ENCODE measurements at regions not wholly inside any gene's neighbourhood (a gene's known extent, or its start where the extent isn't known, plus 50 kb on each side); places are given as distances from the start of the nearest gene placed in this dataset.

DNA sequence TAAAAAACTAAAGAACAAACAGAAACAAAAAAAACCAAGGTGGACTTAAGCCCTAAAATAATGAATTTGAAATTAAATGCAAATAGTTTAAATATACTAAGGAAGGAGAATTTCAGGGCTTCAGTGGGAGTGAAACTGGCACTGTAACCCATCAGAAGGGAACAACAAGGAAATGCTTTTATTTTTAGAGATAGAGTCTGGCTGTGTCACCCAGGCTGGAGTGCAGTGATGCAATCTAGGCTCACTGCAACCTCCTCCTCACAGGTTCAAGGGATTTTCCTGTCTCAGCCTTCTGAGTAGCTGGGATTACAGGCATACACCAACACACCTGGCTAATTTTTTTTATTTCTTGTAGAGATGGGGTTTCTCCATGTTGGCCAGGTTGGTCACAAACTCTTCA lies 625.2 kb upstream of the CDH8 start:
- no peak for DNase-seq

DNA sequence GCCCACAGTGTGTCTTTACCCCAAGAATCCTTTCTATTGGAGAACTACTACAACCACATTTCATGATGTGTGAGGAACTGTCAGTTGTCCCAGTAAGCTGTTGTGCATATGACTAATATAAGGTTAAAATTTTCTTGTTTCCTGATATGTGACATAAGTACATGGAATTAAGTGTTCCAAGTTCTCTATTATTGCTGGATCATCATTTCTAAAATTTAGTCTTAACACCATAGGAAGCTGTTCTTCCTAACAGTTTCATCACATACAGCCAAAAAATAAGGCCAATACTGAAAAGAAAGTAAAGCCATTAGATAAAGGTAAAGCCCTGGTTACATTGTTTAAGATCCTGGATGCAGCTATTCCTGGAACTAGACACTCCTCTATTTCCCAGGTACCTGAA lies 620.9 kb upstream of the CDH8 start:
- no peak for DNase-seq

DNA sequence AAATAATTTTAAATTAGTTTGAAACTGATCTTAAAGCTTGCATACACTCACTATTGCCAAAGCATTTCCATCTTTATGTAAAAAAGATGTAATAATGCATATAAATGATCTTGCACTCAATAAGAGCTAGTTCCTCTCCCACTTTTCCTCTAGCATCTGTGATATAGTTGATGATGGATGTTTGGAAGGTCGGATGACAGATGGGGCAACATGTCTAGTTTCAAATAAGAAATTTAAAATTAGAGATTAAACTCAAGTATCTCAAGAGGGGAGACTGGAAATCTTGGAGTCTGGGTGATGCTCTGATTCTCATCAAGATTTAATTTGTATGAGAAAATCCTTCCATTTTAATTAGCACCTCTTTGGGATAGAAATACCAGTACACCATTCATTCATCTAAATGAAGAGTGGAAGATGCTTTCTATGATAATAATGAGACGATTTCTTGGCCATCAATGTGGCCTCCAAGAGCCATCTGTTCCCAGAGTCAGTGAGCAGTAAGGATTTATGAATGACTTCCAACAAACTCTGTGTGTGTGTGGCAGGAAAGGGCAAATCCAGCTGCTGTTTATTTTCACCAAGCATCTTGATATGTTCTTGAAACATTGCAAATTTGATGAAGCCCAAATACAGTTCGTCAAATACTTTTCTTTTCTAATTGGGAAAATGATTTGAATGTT lies 616.3 kb upstream of the CDH8 start:
- DNase-seq, result no peak

DNA sequence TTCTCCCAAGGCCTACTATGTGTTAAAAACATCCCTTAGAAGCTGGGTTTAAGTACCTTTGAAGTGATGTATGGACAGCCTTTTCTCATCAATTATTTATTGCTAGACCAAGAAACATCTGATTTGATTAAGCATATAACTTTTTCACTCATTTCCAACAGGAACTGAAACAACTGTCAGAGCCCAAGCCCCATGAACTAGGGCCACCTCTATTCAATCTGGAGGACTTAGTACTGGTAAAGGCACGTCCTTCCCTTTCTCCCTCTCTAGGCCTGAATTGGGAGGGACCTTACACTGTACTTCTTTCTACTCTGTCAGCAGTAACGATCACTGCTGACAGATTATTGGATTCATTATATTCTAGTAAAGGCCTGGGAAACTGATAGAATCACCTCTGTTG lies 612.0 kb upstream of the CDH8 start:
- no peak for DNase-seq

DNA sequence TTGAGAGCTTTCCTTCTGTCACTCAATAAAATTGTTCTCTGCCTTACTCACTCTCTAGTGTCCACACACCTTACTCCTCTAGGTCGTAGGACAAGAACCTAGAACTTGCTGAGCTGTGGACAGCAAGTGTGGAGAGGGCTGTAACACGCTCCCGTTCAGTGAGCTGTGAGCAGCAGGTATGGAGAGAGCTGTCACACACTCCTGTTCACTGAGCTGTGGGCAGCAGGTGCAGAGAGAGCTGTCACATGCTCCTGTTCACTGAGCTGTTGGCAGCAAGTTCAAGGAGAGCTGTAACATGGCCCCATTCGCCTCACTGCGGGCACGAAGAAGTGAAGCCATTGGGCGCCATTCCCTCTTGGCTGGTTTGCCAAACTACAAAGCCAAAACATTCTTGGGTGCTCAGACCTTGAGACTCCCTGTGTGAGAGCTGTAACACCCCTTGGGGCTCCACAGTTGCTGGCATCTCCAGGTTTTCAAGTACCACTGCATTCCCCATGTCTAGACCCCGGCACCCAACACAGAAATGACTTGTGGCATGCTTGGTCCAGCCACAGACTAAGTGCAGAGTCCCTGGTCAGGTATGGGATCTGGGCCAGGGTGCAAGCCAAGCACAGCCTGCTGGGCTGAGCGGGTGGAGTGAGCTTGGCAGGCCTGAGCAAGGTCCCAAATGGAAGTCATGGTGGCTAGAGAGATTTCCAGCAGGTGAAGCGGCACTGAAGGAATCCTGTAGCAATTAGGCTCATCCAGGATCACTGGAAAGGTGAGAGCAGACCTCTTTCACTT lies 608.0 kb upstream of the CDH8 start:
- no peak for DNase-seq

DNA sequence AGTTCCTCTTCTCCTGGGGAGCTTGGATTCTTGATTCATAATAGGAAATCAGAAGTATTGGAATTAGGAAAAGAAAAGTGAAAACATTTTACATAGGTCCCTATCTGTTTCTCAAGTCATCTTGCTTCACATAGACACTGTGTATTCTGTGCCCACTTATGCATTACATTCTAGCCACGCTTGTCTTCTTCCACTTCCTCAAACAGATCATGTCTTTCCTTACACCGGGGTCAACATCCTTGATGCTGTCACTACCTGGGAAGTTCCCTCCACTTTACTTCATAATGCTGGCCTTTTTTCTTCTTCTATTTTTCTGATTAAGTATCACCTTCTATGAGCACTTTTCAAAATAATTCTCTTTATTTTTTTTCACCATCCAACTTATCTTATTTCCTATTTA lies 606.4 kb upstream of the CDH8 start:
- DNase-seq, result no peak

DNA sequence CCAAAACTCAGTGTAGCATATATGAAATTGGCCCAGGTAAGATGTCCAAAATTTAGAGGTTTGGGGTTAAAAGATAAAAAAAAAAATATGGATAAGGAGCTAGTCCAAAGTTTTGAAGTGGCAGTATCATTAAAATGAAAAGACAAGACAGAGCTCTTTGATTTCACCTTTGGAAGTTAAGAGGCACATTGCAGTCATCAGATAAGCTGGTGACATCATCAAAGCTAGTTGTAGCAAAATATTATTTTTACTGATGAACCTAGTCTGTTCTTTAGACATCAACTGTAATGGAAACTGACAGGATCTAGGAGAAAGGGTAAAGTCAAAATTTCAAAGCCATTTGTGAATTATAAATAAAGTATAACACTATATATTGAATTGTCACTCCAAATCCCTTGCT lies 603.7 kb upstream of the CDH8 start:
- DNase-seq, result no peak

DNA sequence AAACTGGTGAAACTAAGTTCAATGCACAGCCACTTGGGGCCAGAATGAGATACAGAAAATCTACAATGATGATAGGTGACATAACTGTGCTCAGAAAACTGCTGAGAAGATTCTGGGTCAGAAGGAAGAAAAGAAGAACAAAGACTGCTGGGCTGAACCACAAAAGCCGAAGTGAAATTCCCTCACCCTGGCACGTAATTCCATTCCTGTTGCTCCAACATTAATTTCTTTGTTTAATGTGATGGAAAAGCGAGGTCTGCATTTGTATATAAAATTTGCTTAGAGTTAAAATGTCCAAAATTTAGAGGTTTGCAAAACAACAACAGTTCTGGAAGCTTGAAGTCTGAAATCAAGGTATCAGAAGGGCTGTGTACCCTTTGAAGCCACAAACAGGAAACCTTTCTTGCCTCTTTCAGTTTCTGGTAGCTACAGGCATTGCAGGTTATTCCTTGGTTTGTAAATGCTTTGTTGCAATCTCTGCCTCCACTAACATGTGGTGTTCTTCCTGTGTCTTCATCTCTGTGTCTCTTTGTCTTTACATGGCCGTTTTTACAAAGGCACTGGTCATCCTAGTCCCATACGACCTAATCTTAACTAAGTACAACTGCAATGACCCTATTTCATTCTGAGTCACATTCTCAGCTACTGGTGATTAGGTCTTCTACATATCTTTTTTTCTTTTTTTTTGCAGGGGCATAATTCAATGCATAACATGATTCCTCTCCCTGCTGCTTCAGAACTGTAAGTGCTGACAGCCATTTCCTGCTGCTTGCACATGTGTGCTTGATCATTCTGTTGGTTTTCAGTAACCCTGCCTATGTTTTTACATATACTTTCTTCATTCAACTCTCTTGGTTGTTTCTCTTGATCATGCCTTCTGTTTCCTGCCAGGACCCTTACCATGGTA lies 603.0 kb upstream of the CDH8 start:
- DNase-seq, result no peak

DNA sequence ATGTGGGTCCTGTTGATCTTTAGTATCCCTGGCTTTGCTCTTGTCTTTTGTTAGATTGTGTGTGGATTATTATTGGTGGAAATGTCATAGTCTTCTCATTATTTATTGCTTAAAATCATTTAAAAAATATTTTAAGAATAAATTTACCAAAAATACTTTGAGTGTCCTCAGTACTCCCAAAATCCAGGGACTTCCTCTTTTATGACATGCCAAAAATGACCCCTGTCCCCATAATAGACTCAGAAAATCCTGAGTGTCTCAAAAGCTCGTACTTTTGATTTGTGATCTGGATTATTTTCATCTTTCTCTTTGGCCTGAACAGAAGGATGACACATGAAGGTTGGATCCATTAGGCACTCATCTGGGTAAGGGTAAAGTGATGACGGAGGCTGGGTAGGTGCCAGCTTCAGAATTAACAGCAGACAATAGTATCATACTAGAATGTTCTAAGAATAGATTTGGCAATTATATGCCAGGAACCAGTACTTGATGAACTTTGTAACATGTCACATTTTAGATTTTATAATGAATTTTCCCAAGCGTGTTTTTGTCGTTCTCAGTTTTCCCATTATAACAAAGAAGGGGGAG lies 602.2 kb upstream of the CDH8 start:
- DNase-seq, result no peak

DNA sequence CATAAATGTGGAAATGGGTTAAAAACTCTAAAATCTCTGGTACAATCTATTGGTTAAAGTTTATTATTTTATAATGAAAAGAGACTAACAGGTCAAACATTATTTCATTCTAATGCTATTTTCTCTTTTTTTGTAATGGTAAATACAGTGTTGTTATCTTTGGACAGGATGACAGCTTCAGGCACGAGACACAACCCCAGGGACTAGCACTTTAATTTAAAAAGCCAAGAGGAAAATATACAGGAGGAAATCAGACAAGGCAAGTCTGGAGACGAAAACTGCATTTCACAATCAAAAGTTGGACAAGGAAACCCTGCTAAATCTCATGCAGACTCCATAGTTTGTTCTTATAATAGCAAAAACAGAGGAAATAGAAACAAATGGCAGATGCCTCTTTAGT lies 589.1 kb upstream of the CDH8 start:
- no peak for DNase-seq

DNA sequence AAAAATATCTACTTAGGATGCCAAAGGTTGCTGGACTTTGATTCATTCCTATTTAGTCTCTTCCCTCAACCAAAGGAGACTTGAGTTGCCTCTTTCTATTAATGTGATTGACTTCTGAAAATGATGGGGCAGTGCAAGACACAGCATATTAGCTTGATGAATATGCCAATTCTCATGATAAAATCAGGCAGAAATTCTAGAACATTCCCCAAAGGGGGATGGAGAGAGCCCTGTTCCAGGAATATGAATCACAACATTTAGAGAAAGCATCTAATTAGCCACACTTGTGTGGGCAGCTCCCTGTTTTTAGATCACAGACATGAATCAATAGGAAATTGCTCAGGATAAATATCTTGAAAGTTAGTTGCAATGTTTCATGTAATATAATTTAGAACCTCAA lies 584.0 kb upstream of the CDH8 start:
- no peak for DNase-seq

DNA sequence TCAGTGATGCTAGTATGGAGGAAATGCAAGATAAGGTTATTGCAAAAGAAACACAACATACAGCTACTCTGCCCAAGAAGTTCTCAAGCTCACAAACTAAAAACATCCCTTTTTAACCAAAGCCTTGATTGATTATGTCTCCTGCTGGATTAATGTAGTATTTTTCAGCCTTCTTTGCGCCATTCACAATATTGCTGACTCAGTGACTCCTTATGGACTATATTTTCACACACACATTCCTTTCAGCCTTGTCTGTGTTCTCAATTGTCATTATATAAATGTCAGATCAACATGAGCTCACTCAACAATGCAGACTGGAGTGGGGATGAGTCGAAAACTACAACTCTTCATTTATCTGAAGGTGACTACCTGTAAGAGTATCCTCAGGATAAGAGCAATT lies 579.3 kb upstream of the CDH8 start:
- DNase-seq, result no peak

DNA sequence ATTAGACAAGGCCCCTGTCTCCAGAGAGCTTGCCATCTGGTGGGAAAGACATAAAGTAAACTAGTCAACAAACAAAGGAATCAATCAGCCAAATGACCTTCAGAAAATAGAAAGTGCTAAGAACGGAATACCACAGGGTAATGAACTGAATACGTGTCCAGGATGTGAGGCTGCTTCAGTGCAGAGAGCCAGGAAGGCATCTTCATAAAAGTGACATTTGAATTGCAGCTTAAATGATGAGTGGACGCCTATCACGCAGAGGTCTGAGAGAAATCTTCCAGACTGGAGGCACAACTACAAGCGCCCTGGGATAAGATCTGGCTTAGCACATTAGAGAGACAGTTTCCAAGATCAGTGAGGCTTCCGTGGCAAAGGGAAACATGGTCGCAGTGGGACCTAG lies 574.1 kb upstream of the CDH8 start:
- DNase-seq, result no peak

DNA sequence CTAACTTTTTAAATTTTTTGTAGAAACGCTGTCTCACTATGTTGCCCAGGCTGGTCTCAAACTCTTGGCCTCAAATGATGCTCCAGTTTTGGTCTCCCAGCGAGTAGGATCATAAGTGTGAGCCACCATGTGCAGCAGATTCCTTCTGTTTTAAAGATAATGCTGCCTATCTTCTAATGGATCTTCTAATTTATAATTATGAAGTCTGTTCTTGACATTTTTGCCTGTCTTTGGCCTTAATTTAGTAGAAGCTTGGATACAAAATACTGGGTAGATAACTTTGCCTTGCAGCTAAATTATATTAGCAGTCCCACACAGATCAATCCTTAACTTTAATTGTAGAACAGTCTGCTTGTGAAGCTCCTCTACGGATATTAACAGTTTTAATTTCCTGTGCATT lies 566.6 kb upstream of the CDH8 start:
- no peak for DNase-seq

DNA sequence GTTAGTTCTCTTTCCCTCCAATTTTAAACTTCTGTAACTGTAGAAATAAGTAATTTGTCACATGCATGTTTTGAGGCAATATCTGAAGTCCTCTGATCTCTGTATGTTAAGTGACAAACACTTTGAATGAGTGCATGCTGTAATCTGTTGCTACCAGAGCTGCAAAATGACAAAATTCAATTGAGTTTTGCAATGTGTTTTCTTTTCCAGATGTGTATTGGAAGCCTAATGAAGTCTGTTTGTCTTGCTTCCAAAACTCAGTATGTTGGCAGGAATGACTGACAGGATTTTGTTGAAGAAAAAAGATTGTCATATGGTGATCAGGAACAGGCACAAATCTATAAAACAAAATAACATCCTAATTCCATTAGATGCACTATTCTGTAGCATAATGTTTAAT lies 561.6 kb upstream of the CDH8 start:
- DNase-seq, result no peak

DNA sequence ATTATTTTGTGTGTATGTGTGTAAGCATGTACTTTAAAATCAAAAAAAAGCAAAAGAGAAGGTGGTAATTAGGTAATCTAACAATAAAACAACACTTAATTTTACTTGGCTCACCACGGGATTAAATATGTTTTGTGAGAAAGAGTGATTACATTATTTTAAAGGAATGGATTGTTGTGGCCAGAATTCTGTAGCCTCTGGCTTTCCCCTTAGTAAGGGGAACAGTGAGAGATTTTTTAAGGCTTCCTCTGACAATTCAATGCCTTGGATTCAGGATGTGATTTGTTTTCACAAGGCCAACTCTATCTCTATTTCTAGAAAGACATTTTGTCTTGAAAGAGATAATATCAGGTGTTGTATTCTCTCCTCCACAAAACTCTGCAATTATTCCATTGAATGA lies 560.3 kb upstream of the CDH8 start:
- DNase-seq, result no peak

DNA sequence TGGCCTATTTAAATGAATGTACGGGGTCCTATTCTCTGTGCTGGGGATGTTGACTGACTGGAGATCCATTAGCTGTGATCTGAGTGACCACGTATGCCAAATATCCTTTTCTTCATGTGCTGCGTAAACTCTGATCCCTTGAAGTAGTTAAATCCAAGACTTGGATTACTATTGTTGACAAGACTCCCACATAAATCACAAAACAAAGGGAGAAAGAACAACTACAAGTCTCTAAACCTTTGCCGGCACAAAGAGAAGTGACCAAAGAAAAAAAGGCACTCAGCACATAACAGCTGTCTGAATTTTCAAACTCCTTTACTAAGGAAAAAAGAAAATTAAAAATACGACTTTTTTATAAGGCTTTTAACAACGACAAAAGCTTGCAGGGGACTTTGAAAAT lies 559.9 kb upstream of the CDH8 start:
- DNase-seq, result no peak

DNA sequence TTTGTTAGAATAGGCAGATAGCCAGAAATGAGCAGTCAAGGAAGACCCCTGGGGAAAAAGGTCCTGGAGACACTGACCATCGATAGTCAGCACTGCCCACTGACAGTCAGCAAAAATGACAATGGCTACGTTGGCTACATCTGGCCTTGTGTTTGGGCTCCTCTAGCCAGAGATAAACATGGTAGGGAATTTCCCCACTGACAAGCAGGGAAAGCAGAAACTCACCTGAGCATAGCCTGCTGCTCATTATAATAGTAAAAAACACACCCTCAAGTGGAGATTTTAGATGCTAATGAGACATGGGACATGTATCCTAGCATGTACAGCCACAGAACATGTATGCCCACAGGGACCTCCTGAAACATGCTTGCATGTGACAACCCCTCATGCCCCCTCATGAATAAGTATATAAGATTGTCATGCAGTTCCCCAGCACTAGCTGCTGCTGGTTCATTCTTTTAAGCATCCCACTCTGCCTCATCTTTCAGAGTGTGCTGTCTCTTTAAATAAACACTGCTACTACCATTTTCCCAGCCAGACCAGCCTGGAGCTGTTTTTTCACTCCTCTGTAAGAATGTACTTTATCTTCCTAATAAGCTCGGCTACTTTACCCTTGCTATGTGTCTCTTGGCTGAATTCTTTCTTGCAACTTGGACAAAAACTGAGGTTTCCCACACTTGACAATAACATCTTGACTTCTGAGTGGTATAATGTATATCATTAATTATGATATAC lies 550.1 kb upstream of the CDH8 start:
- no peak for DNase-seq

DNA sequence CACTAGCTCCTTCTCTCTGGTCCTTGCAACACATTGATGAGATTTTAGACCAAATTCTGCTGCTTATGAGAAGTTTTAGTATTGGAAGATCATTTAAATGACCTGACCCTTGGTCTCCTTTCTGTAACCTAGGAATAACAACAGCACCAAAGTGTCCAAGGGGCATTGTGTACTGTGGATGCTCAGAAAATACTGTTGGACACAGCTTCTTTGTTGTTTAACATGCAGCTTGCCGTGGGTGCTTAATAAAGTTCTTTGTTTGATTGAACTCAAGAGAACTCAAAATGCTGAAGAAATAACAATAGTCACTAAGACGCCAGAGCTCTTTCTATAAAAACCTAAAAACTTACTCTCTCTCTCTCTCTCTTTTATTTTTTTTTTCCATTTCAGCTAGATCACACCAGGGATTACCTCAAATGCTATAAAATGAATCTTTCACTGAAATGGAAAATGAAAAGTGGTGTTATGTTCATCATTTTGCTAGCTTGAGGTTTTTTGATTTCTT lies 548.9 kb upstream of the CDH8 start:
- no peak for DNase-seq

DNA sequence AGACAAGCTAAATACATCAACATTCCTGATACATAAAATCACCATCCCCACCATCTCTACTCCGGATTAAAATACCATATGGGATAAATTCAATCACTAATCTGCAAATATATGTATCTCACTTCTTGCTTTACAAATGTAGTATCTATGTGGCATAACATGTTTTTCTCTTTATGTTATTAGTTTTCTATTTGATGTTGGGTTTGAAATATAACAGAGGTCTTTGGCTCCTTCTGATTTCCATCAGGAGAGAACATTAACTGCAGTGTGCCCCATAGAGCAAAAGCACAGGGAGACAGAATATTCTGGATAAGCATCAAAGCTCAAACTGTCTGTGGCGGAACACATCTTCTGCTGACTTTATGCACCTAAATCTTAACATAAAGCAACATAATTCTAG lies 547.2 kb upstream of the CDH8 start:
- DNase-seq, result no peak

DNA sequence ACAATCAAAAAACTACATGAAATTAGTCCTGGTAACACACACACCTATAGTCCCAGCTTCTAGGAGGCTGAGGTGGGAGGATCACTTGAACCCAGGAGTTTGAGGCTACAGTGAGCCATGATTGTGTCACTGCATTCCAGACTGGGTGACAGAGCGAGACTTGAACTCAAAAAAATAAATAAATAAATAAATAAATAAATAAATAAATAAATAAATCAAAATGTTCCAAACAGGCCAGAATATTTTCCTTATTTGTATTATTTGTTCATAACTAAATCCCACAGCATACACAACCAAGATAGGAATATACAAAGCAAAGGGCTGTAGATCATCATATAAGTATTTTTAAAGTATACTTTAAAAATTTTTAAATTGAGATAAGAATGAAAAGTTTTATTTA lies 537.2 kb upstream of the CDH8 start:
- no peak for DNase-seq

DNA sequence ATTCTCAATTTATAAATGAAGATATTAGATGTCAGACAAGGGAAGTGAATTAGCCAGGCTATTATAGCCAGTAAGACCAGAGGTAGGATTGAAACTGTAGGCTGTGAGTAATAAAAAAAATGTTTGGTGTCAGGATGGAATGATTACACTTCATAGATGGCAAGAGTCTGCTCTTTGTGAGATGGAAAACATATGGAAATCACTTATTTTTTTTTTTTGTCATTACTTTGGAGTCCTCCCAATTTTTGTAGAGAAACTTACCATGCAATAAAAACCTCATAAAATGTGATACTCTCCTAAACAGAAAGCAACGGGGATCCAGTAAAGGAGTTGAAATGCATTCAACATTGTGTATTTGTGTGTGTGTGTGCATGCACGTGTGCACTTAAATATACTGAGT lies 532.7 kb upstream of the CDH8 start:
- DNase-seq, result no peak

DNA sequence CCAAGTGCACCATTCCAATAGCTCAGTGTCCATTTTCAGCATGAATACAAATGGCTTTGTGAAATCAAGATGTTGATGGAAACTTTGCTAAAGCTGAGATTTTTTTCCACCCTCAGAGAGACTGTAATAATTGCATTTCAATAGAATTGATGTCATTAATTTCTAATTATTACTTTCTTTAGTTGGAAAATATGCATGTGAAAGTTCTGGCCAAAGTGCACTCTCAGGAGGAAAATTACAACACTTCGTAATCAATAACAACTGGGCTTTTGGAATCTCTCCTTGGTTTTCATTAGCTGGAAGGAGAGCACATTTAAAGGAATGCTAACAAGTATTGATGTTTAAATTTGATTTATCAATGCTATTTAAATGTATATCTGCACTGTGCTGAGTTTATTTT lies 529.5 kb upstream of the CDH8 start:
- no peak for DNase-seq
